ENCODE measurements at regions not wholly inside any gene's neighbourhood (a gene's known extent, or its start where the extent isn't known, plus 50 kb on each side); places are given as distances from the start of the nearest gene placed in this dataset.

DNA sequence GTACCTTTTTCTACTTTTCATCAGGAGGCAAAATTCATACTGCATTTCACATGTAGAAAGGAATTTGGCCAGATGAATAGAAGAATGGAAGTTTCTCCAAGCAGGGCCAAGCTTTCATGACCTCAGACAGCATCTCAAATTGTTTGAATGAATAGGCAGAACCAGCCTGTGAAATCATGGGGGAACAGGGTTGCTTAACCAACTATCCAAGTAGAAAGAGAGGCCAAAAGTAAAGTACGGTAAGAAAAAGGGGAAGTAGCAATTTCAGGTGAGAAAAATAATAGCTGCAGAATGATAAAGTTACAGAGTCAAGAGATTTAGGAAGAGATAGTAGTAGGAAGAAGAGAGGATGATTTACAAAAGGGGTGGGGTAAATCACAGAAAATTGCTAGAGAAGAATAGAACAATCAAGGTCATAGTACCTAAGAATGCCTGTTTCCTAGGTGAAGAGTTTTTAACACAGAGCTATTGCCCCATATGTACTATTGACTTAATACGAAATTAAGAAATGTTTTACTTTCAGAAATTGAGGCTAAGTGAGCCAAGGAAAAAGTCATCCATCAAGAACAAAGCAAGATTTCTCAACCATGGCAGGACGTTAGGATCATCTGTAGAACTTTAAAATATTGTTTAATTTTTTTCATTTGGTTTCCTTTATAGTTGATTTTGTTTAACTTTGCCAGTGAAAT, 177.1 kb upstream of the TET2 start:
- TF ChIP-seq CEBPB (IDR thresholded peaks at IDR 0.05) (no peak), EGR1 (IDR thresholded peaks at IDR 0.05) (no peak), YY1 (IDR thresholded peaks at IDR 0.05; ENCODE audit: low read depth) (no peak), TAF1 (IDR thresholded peaks at IDR 0.05; ENCODE audit: low read depth) (no peak)

- no peak for TF ChIP-seq EP300 (IDR thresholded peaks at IDR 0.05; ENCODE audit: borderline replicate concordance)
- TF ChIP-seq CEBPB (IDR thresholded peaks at IDR 0.05), result no peak
- TF ChIP-seq, protein P1, sequence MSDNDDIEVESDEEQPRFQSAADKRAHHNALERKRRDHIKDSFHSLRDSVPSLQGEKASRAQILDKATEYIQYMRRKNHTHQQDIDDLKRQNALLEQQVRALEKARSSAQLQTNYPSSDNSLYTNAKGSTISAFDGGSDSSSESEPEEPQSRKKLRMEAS (IDR thresholded peaks at IDR 0.05), result no peak
- TF ChIP-seq YY1 (IDR thresholded peaks at IDR 0.05; ENCODE audit: low read depth), result no peak
- TF ChIP-seq USF1 (IDR thresholded peaks at IDR 0.05), result no peak
- no peak for TF ChIP-seq NFIC (IDR thresholded peaks at IDR 0.05)
- no peak for TF ChIP-seq EGR1 (IDR thresholded peaks at IDR 0.05)
- TF ChIP-seq CREB1 (IDR thresholded peaks at IDR 0.05; ENCODE audit: low read depth), result no peak
Measured at GRCh38 chr4:104971462-104971861, 175.2 kb upstream of the TET2 start.

DNA sequence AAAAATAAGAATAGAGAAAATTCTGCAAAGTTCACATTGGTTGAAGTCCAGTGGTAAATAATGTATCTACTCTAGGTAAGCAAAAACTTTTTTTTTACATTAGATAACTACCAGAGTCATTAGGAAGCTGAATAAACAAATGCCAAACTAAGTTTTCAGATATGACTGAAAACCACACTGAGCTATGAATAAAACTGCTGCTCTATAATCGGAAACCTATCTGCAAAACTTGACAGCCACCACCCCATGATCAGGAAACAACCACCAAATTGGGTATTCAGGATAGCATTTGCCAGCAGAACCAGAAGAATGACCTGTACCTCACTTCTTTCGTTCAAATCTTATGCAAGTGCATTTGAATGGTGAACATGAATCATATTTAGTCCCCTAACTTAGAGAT, 173.0 kb upstream of the TET2 start:
- no peak for TF ChIP-seq REST (IDR thresholded peaks at IDR 0.05; ENCODE audit: low read depth)
- TF ChIP-seq CREB1 (IDR thresholded peaks at IDR 0.05; ENCODE audit: low read depth), result no peak
- TF ChIP-seq FOXM1 (IDR thresholded peaks at IDR 0.05; ENCODE audit: borderline replicate concordance, low read depth), result no peak
- no peak for TF ChIP-seq RAD21 (IDR thresholded peaks at IDR 0.05; ENCODE audit: low read depth)
- no peak for TF ChIP-seq ZBTB7A (IDR thresholded peaks at IDR 0.05; ENCODE audit: low read depth)
- TF ChIP-seq, protein P1 (IDR thresholded peaks at IDR 0.05), result no peak
- no peak for TF ChIP-seq TAF1 (IDR thresholded peaks at IDR 0.05; ENCODE audit: low read depth)
- TF ChIP-seq CEBPB (IDR thresholded peaks at IDR 0.05), result no peak
- no peak for TF ChIP-seq EGR1 (IDR thresholded peaks at IDR 0.05)

DNA sequence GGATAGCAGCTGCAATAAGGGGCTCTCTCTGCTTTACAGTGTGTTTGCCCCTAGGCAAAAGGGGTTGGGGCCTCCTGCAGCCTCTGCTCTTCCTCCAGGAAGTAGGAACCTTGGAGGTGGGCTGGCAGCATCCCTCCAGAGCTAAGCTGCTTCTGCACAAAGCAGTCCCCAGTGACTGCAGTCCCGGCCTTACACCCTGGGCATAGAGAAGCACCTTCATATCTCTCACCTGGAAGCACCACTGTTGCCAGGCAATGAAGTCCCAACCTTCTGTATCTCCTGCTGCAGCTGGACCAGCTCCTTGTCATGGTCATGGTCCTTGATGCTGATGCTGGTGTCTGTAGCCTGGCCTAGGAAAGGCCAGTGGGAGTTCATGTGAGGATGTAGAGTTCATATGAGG, 171.1 kb upstream of the TET2 start:
- no peak for TF ChIP-seq TAF1 (IDR thresholded peaks at IDR 0.05; ENCODE audit: low read depth)

DNA sequence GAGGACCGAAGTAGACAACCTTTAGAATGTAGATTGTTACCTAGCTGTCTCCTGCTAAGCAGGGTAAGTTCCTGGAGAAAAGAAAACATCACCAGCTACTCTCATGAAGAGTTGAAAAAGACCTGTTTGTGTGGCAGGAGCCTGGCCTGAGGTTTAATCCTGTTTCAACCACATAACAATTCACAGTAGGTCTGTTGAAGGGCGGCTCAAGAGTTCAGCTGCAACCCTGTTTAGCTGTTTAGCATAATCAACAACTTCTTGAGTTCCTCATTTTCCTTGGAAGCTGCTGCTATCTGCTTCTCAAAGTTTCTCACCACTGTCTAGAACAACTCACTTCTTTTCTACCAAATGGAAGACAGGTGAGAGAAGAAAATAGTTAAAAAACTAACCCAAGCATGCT, 170.4 kb upstream of the TET2 start:
- TF ChIP-seq CREB1 (IDR thresholded peaks at IDR 0.05; ENCODE audit: low read depth) (no peak), TEAD4 (IDR thresholded peaks at IDR 0.05) (no peak), NFIC (IDR thresholded peaks at IDR 0.05) (no peak)

DNA sequence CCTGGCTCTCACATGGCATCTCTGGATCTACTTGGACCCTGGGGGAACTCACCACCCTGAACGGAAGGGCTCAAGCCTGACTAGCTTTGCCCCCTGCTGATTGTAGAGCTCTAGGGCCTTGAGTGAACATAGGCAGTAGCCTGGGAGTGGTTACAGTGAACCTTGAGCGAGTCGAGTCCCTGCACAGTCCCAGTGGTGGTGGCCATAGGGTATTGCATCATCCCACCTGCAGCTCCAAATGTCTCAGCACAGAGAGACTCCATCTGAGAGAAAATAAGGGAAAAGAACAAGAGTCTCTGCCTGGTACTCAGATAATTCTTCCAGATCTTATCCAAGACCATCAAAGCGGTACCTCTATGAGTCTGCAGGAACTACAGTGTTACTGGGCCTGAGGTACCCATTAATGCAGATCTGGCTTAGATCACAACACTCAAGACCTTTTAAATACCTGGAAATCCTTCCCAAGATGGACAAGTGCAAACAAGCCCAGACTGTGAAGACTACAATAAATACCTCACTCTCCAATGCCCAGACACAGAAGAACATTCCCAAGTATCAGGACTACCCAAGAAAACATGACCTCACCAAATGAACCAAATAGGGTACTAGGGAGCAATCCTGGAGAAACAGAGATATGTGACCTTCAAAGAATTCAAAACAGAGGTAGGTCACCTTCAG, 167.5 kb upstream of the TET2 start:
- no peak for TF ChIP-seq EP300 (IDR thresholded peaks at IDR 0.05; ENCODE audit: borderline replicate concordance)
- TF ChIP-seq CEBPB (IDR thresholded peaks at IDR 0.05), result 0 out of 2 replicates have a peak, but pooled peaks have one; percentile 4

DNA sequence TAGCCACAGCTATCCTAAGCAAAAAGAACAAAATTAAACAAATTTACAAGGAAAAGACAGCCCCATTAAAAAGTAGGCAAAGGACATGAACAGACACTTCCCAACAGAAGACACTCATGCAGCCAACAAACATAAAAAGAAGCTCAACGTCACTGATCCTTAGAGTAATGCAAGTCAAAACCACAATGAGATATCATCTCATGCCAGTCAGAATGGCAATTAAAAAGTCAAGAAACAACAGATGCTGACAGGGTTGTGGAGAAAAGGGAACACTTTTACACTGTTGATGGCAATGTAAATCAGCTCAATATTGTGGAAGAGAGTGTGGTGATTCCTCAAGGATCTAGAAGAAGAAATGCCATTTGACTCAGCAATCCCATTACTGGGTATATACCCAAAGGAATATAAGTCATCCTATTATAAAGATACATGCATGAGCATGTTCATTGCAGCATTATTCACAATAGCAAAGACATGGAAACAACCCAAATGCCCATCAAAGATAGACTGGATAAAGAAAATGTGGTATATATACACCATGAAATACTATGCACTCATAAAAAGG, 163.0 kb upstream of the TET2 start:
- TF ChIP-seq FOXM1 (IDR thresholded peaks at IDR 0.05; ENCODE audit: borderline replicate concordance, low read depth) (no peak), RAD21 (IDR thresholded peaks at IDR 0.05; ENCODE audit: low read depth) (no peak), TCF12 (IDR thresholded peaks at IDR 0.05; ENCODE audit: low read depth) (no peak), REST (IDR thresholded peaks at IDR 0.05; ENCODE audit: low read depth) (no peak), YY1 (IDR thresholded peaks at IDR 0.05; ENCODE audit: low read depth) (no peak), USF1 (IDR thresholded peaks at IDR 0.05) (no peak), ZBTB7A (IDR thresholded peaks at IDR 0.05; ENCODE audit: low read depth) (no peak), TAF1 (IDR thresholded peaks at IDR 0.05; ENCODE audit: low read depth) (no peak), NFIC (IDR thresholded peaks at IDR 0.05) (no peak), TEAD4 (IDR thresholded peaks at IDR 0.05) (no peak), CREB1 (IDR thresholded peaks at IDR 0.05; ENCODE audit: low read depth) (no peak), EP300 (IDR thresholded peaks at IDR 0.05; ENCODE audit: borderline replicate concordance) (no peak), EGR1 (IDR thresholded peaks at IDR 0.05) (no peak), CEBPB (IDR thresholded peaks at IDR 0.05) (no peak)
- TF ChIP-seq, protein P1 (IDR thresholded peaks at IDR 0.05), result no peak

All from Ishikawa (cell line).